ENCODE measurements at regions not wholly inside any gene's neighbourhood (a gene's known extent, or its start where the extent isn't known, plus 50 kb on each side); places are given as distances from the start of the nearest gene placed in this dataset.

GRCh38 chr4:34678431-34678830 is 1565.9 kb downstream of the ARAP2 start:
- ChIA-PET CTCF (no interaction called here), POLR2A (no interaction called here)
- BruUV-seq (replicated peaks) = no TSS peak
- no peaks in the 10 kb centered on the region for H3K36me3 Mint-ChIP-seq (ENCODE audit: insufficient read depth, unreplicated experiment)
- no peak overlapping the region for H3K27ac Mint-ChIP-seq (ENCODE audit: low read depth, unreplicated experiment)
- TF ChIP-seq CTCF (IDR thresholded peaks at IDR 0.05; ENCODE audit: unreplicated experiment) = no peak
- DNase-seq (ENCODE audit: unreplicated experiment) = no peak
- no peaks in the 10 kb centered on the region for H3K4me1 Mint-ChIP-seq (ENCODE audit: insufficient read depth, unreplicated experiment)
- H3K27me3 Mint-ChIP-seq (ENCODE audit: insufficient read depth, unreplicated experiment) = no peaks in the 10 kb centered on the region
- H3K4me3 Mint-ChIP-seq (ENCODE audit: unreplicated experiment) = no peak overlapping the region
- intact Hi-C loops (cut with micrococcal nuclease) = no loop called here
- H3K9me3 Mint-ChIP-seq (ENCODE audit: unreplicated experiment) = peaks cover 11% of the 10 kb centered on the region

GRCh38 chr4:34679228-34679627 is 1565.1 kb downstream of the ARAP2 start:
- POLR2A ChIA-PET = no interaction called here
- no TSS peak for BruUV-seq (replicated peaks)
- peaks cover 11% of the 10 kb centered on the region for H3K9me3 Mint-ChIP-seq (ENCODE audit: unreplicated experiment)
- intact Hi-C loops (cut with micrococcal nuclease) = no loop called here
- no peak overlapping the region for H3K4me3 Mint-ChIP-seq (ENCODE audit: unreplicated experiment)
- no peak overlapping the region for H3K27ac Mint-ChIP-seq (ENCODE audit: low read depth, unreplicated experiment)
- no peak for DNase-seq (ENCODE audit: unreplicated experiment)
- CTCF ChIA-PET = no interaction called here
- no peaks in the 10 kb centered on the region for H3K4me1 Mint-ChIP-seq (ENCODE audit: insufficient read depth, unreplicated experiment)
- H3K27me3 Mint-ChIP-seq (ENCODE audit: insufficient read depth, unreplicated experiment) = no peaks in the 10 kb centered on the region
- H3K36me3 Mint-ChIP-seq (ENCODE audit: insufficient read depth, unreplicated experiment) = no peaks in the 10 kb centered on the region
- no peak for TF ChIP-seq CTCF (IDR thresholded peaks at IDR 0.05; ENCODE audit: unreplicated experiment)

GRCh38 chr4:34709564-34709963 is 1534.8 kb downstream of the ARAP2 start:
- peaks cover 6% of the 10 kb centered on the region for H3K4me1 Mint-ChIP-seq (ENCODE audit: insufficient read depth, unreplicated experiment)
- no TSS peak for BruUV-seq (replicated peaks)
- no peak for DNase-seq (ENCODE audit: unreplicated experiment)
- CTCF ChIA-PET = interaction anchor here (0.6 kb wide), 1 partner anchor 217 kb away, joined by 4 read pairs; no protein-coding TSS in a partner anchor
- no peaks in the 10 kb centered on the region for H3K36me3 Mint-ChIP-seq (ENCODE audit: insufficient read depth, unreplicated experiment)
- TF ChIP-seq CTCF (IDR thresholded peaks at IDR 0.05; ENCODE audit: unreplicated experiment) = no peak
- intact Hi-C loops (cut with micrococcal nuclease) = no loop called here
- POLR2A ChIA-PET = interaction anchor here (0.5 kb wide), 1 partner anchor 352 kb away, joined by 4 read pairs; no protein-coding TSS in a partner anchor
- peaks cover 27% of the 10 kb centered on the region for H3K9me3 Mint-ChIP-seq (ENCODE audit: unreplicated experiment)
- no peak overlapping the region for H3K27ac Mint-ChIP-seq (ENCODE audit: low read depth, unreplicated experiment)
- no peaks in the 10 kb centered on the region for H3K27me3 Mint-ChIP-seq (ENCODE audit: insufficient read depth, unreplicated experiment)
- H3K4me3 Mint-ChIP-seq (ENCODE audit: unreplicated experiment) = no peak overlapping the region

GRCh38 chr4:34718576-34719245 is 1525.6 kb downstream of the ARAP2 start:
- no peaks in the 10 kb centered on the region for H3K36me3 Mint-ChIP-seq (ENCODE audit: insufficient read depth, unreplicated experiment)
- peaks cover 4% of the 10 kb centered on the region for H3K4me1 Mint-ChIP-seq (ENCODE audit: insufficient read depth, unreplicated experiment)
- CTCF ChIA-PET = interaction anchor here (2.6 kb wide), 1 partner anchor 1070 kb away, joined by 10 read pairs; no protein-coding TSS in a partner anchor
- no peak for TF ChIP-seq CTCF (IDR thresholded peaks at IDR 0.05; ENCODE audit: unreplicated experiment)
- H3K9me3 Mint-ChIP-seq (ENCODE audit: unreplicated experiment) = no peaks in the 10 kb centered on the region
- no peak overlapping the region for H3K27ac Mint-ChIP-seq (ENCODE audit: low read depth, unreplicated experiment)
- intact Hi-C loops (cut with micrococcal nuclease) = loop anchor here (10.0 kb wide), 1 partner anchor 294 kb away; no protein-coding TSS in a partner anchor
- no peak overlapping the region for H3K4me3 Mint-ChIP-seq (ENCODE audit: unreplicated experiment)
- BruUV-seq (replicated peaks) = no TSS peak
- POLR2A ChIA-PET = interaction anchor here (0.7 kb wide), 2 partner anchors 765 to 1016 kb away, joined by 3 read pairs; no protein-coding TSS in a partner anchor
- no peak for DNase-seq (ENCODE audit: unreplicated experiment)
- H3K27me3 Mint-ChIP-seq (ENCODE audit: insufficient read depth, unreplicated experiment) = no peaks in the 10 kb centered on the region

Measured in MCF 10A (cell line).